Stimulated activated CD8-positive, alpha-beta memory T cell treated with anti-CD3 and anti-CD28 coated beads, Interleukin-7, amount 100 ng/mL, for 48 hours (primary cell): ENCODE measurements at regions not wholly inside any gene's neighbourhood (a gene's known extent, or its start where the extent isn't known, plus 50 kb on each side); places are given as distances from the start of the nearest gene placed in this dataset.
"Not testable (repeated sequence)": the region's sequence is repeated elsewhere in the genome, so short reads cannot be mapped to it uniquely, and the experiment has no call there.

Source experiments
- DNase-seq, 2 donors: peaks; one replicate each; pipeline ENCODE4 v3.0.0-alpha.2; 2020; ENCODE audit warnings: low read depth in 1 of 2; ENCODE audit errors: extremely low read depth in 1 of 2

DNA sequence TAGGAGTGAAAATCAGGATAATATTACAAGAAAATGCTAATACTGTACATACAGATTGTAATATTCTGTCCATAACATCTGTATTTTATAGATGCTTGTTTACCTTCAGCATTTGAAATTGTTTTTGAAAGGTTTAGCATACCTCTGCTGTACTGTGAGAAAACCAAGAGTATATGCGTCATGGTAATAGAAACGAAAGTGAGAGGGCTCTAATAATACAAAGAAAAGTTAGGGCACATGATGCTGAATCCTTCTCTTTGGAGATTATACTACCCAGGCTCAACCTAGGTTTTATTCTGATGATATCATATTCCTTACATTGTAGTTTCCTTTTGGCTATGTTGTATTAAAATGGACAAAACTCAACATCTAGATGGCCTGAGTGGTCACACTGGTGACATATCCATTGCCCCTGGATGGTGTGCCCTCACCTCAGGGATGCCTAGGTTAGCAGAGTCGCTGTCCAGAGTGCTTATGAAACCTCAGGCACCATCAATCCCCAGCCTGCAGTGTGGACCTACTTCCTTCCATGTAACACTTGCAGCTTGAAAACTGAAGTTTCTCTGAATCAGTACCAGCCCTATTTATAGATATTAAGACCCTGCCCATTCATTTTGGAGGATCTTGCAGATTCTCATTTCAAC is 253.7 kb downstream of the KCTD12 start:
- no peak for DNase-seq

DNA sequence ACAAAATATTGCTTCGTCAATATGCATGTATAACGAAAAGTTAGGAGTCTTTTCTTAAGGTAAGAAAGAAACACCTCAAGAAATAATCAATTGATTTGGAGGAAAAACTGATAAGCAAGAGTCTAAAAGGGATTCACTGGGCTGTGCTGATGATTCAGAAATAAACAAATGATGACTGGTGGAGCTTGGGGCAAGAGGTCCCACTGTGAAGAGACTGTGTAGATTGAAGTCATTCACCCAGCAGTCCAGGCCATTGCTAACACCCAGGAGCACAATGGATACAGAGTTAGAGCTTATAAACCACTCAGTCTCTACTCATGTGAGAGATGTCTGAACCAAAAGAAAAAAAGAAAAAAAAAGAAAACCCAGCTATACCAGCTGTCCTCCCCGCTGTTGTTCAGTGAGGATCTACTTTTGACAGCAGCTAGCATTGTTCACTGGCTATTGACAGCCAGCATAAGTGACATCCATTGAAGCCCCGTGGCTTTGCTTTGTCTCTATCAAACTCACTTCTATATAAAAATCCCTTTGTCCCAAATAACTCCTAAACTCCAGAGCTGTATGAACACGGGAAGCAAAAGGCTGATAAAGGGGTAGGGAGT is 255.5 kb downstream of the KCTD12 start:
- no peak for DNase-seq

DNA sequence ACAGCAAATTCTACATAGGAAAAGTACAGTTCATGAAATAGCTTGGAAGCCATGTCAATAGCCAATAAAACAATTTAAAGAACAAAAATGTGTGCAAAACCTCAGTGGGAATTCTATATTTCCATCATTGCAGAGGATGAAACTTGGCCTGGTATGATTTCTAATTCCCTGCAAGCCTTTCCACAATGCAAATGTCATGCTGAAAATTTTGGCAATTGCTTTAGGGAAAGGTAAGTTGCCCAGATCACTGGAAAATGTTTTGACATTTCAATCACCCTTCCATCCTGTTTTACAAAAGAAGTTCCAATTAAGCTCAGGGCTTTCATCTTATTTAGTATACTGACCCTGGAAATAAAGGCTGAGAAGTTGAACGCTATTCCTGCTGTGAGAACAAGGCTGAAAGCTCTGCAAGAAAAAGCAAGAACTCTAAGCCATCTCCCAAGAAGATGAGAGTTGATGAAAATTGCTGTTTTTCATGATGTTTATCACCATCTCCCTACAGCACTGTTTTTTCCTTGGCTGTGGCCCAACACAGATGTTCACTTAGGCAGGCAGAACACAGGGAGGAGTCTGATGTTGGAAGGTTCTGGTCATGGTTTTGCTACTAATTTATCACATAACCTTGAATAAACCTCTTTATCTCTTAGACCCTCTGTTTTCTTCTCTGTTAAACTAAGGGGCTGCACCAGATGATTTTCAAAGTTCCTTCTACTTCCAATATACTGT is 263.7 kb downstream of the KCTD12 start:
- DNase-seq, result no peak

DNA sequence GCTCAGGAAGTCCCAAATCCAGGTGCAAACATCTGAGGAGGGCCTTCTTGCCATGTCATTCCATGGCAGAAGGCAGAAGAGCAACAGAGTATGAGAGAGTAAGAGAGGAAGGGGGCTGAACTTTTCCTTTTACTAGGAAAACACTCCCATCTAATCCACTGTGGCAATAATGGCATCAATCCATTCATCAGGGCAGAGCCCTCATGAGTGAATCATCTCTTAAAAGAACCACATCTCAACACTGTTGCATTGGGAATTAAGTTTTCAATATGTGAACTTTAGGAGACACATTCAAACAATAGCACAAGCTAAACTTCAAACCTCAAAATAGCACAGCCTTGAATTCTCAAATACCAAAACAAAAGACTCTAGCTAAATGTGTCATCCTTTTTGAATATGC is 264.5 kb downstream of the KCTD12 start:
- no peak for DNase-seq

DNA sequence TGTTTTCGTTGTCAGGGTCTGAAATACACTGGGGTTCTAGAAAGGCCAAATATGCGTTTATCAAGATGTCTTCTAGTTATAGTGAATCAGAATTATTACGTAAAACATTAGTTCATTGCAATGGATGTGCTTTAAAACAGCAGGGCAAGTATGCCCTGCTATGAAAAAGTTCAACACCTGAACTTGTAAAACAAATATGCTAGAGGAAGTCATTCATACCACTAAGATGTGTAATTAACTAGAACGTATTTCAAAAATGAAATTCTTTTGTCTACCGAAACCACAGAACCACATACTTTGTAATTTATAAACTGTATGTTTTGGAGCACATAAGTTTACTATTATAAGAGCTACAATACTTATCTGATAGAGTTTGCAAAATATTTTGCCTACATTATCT is 266.2 kb downstream of the KCTD12 start:
- no peak for DNase-seq

DNA sequence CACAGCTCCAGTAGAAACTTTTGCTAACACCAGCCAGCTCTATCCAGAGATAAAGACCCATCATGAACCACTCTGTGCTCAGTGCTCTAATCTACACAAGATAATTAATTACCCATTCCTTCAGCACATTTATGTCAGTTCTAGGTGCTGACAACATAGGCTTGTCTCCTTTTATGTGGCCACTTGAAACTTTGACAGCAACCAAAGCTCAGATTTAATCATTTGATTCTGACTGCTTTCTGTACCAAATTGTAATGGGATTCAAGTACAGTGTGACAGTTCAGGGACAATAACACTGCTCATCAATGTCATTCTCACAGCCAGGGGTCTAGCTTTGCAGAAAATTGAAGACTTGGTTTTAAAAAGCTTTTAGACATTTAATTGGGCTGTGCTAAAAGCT is 266.6 kb downstream of the KCTD12 start:
- no peak for DNase-seq

DNA sequence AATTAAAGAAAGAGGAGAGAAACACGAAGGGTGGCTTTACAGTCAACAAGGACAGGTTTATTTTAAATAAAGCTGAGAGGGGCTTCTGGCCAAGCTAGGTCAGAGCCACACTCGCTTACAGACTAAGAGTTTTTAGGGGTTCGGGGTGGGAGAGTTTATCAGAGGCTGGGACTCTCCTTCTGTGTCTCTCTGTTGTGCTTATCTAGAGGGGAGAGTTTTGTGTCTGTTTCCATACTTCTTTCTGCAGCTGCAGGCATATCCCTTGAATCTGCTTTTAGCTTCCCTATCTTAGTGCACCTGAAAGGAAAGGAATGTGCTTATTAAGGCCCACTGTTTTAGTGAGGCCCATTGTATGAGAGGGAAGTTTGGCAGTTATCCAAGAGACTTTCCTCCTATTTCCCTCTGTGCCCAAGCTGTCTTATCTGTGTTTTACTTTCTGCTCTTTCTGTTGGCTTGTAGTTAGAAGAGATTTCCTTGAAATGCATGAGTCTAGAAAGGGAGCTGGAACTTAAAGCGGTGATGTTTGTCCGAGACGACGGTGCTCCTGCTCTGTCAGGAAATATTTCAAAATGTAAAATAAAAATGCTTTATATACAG is 275.3 kb downstream of the KCTD12 start:
- DNase-seq, result no peak

DNA sequence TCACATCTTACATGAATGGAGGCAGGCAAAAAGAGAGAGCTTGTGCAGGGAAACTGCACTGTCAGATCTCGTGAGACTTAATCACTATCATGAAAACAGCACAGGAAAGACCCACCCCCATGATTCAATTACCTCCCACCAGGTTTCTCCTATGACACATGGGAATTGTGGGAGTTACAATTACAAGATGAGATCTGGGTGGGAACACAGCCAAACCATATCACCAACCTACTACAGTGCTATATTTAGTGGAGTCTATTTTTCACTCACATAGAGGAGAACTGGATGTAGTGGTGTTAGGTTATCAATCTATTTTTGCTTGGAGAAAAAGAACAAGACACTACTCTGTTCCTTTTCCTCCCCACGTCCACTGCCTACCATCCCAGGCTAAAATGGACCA is 276.6 kb downstream of the KCTD12 start:
- no peak for DNase-seq

DNA sequence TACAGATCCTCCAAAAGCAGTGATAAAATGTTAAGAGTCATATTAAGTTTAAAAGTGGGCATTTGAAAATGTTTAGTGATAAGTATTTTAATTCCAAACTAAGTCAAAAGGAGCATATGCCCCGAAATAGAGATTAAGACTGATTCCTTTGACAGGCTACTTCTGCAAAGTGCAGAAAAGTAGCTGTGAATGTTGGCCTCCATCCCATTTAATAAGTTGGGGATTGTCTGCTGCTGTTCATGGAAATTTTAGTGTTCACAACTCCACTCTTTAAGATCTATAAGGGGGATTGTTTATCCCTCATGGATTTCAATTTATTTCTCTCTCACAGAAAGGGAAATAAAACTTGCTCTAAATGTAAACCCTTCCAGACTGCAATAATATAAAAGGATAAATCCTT is 278.3 kb downstream of the KCTD12 start:
- DNase-seq, result no peak

DNA sequence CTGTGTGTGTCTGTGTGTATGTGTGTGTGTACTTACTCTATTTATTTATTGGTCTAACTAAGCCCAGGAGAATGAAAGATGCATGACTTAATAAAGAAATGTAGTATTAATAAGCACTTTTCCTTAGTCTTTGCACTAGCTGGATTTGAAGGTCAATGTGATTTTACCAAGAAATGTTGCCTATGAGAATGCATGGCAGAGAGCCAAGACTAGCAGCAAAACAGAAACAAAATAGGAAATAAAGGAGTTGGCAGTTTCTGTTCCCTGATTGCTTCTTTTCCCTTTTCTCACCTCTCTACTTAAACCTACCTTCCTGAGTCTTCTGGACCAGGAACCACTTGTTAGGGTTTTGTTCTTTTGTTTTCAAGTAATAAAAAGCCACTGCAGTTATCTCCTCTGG is 286.1 kb downstream of the KCTD12 start:
- DNase-seq, result no peak

DNA sequence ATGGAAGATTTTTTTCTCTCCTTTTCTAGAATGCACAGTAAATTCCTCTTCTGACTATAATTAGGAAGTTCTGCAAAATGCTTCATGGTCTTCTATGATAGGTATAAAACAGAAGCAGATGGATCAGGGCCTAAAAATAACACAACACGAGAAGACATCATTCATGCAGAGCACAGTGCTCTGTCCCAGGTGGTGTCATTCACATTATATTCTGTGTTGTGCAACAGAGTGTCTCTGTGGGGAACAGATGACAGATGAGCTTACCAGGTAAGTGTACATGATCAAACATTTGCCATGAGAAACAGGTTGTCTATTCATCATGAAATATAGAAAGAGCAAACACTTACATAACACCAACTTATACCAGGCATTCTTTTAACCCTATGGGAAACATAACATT is 288.3 kb downstream of the KCTD12 start:
- no peak for DNase-seq

DNA sequence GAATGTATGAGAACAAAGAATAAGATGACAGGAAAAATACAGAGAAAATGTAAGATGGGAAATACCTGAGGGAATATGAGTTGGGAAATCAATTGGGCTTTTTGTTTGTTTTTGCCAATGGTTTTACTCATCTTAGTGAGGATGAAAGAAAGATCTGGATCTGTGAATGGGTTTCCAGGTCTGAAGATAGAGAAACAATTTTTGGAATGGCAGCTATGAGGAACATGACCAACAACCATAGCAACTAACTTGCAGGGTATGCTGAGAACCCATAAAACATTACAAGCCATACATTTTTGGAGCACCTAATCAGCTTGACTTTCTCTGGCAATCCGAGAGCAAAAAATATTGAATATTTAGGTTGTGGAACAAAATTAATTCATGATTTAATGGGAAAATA is 290.0 kb downstream of the KCTD12 start:
- no peak for DNase-seq

DNA sequence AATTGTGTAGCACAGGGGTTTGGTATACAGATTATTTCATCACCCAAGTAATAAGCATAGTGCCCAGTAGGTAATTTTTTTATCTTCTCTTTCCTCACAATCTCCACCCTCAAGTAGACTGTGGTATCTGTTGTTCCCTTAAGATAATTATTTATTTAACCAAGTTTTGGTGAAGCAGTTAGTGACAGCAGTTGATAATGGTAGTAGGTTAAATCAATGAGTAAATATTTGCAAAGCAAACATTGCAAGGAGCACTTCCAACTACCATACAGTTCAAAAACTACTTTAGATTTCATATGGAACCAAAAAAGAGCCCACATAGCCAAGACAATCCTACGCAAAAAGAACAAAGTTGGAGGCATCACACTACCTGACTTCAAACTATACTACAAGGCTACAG is 291.8 kb downstream of the KCTD12 start:
- no peak for DNase-seq

DNA sequence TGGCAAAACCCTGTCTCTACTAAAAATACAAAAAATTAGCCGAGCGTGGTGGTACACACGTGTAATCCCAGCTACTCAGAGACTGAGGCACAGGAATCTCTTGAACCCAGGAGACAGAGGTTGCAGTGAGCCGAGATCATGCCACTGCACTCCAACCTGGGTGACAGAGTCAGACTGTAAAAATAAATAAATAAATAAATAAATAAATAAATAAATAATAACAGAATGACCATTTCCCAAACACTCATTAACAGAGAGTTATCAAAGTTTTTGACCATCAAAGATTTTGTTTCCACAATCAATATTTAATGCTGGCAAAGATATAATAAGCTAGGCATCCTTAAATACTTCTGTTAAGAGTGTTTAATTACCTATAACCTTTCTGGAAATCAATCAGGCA is 299.4 kb downstream of the KCTD12 start:
- DNase-seq, result no peak

DNA sequence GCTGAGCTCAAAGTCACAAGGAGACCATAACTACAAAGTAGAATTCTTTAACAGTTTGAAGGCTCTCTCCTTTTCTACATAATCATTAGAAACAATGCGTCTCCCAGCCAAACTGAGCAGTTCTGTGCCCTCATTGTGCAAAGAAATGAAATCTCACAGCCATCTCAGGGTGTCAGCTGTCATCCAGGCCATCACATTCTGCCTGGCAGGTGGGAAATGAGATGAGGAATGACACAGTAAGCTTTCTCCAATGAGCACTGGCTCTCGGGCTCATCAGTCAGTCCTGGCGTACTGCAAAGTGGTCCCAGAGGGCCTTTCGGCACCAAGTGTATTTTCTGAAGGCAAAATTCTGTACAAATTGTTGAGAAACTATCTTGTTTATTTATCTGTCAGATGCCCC is 306.5 kb downstream of the KCTD12 start:
- no peak for DNase-seq

DNA sequence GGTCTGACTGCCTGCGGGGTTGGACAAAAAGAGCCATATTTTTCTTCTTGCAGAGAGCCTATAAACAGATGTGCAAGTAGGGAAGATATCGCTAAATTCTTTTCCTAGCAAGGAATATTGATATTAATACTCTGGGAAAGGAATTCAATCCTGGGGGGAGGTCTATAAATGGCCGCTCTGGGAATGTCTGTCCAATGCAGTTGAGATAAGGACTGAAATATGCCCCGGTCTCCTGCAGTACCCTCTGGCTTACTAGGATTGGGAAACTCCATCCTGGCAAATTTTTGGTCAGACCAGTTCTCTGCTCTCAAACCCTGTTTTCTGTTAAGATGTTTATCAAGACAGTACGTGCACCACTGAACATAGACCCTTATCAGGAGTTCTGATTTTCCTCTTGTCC is 310.6 kb downstream of the KCTD12 start:
- not testable (repeated sequence) for DNase-seq

DNA sequence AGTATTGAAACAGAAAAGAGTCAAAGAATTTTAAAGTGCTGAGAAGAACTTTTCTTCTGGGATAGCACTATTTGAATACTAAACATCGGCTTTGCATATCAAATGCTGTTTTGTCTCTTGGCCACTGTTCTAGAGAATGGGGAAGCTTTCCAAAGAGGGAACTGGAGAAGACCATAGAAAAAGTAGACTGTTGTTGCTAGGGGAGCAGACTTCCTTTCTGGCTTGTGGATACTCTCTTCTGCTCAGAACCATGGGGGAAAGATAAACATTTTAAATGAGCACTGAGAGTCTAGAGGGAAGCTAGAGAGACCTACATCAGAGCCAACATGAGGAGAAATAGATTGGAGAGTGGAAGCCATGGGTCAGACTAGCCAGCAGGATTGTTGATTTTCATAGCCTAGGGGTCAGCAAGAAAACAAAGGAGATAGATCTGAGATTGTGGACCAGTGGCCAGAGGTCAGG is 315.7 kb downstream of the KCTD12 start:
- no peak for DNase-seq

DNA sequence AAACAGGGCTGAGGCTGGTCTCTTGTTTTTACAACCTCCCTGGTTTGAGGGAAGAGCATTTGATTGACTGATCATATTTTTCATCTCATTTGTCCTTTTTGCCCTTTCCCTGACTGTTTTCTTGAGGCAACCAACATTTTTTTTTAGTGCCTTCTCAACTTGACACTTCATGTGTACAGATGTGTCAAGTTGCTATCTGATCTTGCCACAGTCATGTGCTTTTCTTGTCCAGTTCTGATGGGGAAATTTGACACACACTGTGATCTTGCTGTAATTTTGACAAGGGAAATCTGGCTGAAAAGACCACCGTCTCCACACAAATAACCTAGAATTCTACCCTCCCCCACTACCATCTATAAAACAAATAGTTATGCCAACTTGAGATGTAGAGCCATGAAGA is 329.6 kb downstream of the KCTD12 start:
- no peak for DNase-seq

DNA sequence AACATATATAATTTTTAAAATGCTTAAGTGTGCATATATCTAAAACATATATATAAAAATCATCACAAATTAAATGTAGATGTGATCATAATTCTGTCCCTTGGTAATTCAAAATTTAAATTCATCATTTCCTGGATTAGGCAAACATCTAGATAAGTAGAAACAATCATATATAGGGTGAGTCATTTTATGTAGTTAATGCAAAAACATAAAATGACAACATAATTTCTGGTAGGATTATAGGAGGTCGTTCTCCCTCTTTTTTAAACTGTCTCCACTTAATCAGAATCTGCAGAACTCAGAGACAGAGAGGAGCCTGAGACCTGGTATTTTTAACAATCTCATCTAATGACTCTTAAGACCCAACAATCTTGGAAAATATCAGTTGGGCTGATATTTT is 333.4 kb downstream of the KCTD12 start:
- DNase-seq, result no peak

DNA sequence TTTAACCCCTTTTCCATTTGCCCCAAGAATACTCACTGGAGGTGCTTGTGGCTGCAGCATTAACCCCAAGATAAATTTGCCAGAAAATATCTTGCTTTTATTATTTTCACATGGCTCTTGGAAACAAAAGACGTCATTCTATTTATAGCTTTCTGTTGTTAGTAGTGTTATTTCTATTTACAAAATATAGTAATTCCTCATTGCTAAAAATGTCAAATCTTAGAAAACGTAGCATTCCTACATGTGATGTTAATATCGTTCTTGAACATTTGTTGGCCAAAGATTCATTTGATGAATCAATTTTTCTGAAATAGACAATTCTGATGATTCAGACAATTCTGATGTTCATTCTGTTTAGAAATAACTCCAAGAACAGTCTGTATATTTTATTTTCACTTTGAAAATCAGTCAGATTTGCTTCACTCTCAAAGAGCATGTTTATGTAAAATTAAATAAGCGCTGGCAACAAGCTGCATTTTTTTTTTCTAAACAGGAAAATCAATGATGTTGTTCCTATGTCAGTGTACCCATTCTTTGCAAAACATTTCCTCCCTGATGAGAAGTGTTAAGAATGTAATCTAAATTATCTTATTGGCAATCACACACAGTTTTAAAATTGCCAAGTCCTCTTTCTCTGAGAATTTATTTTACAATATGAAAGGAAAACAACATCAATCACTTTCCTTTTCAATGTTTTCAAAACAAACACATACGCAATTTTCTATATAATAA is 334.0 kb downstream of the KCTD12 start:
- DNase-seq, result no peak

DNA sequence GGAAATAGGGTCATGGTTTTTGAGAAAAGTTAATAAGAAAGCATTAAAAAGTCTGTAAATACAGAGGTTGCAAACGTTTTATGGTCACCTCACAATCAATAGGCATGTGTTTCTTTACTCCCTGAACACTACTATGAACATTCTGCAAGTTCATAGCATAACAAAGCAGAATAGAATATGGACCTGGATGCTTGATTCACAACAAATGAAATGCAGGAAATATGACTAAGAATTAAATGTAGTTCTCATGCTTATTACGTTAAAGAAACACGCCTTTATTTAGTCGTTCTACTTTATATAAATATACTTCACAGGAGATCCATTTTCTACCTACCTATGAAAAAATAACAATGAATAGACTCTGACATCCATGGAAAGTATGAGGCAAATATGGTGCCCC is 344.0 kb downstream of the KCTD12 start:
- DNase-seq, result no peak
